Activated T-helper 1 cell treated with anti-CD3 and anti-CD28 coated beads, Interleukin-12 subunit alpha, Interleukin-12 subunit beta, Interleukin-2, Interleukin-4 antibody, amounts not matched to agents 30 ng/mL and 10 ng/mL and 1 ng/mL, durations not matched to agents 14 hours and 24 hours and 36 hours (primary cell): ENCODE measurements at regions not wholly inside any gene's neighbourhood (a gene's known extent, or its start where the extent isn't known, plus 50 kb on each side); places are given as distances from the start of the nearest gene placed in this dataset.

Experiments
- DNase-seq: peaks from one replicate; pipeline ENCODE4 v3.0.0; 2021; ENCODE audit warnings: low spot score
- H3K27ac Mint-ChIP-seq: one replicate; pipeline ENCODE4 v1.8.0; 2021; ENCODE audit warnings: mild to moderate bottlenecking, mixed read lengths
- H3K27me3 Mint-ChIP-seq: one replicate; pipeline ENCODE4 v1.8.0; 2022; ENCODE audit warnings: mild to moderate bottlenecking, moderate library complexity, mixed read lengths; ENCODE audit not compliant: insufficient read depth
- H3K36me3 Mint-ChIP-seq: one replicate; pipeline ENCODE4 v1.8.0; 2021; ENCODE audit warnings: low read depth, mixed read lengths
- H3K4me1 Mint-ChIP-seq: one replicate; pipeline ENCODE4 v1.8.0; 2021; ENCODE audit warnings: low read depth, mixed read lengths
- H3K4me3 Mint-ChIP-seq: one replicate; pipeline ENCODE4 v1.8.0; 2021; ENCODE audit warnings: mild to moderate bottlenecking, moderate library complexity, mixed read lengths
- H3K9me3 Mint-ChIP-seq: one replicate; pipeline ENCODE4 v1.8.0; 2021; ENCODE audit warnings: mixed read lengths
- intact Hi-C: fragments of 100-400 bp; cut with micrococcal nuclease; formaldehyde crosslinking; loops from one replicate; pipeline ENCODE4 v1.15.1; 2024

DNA sequence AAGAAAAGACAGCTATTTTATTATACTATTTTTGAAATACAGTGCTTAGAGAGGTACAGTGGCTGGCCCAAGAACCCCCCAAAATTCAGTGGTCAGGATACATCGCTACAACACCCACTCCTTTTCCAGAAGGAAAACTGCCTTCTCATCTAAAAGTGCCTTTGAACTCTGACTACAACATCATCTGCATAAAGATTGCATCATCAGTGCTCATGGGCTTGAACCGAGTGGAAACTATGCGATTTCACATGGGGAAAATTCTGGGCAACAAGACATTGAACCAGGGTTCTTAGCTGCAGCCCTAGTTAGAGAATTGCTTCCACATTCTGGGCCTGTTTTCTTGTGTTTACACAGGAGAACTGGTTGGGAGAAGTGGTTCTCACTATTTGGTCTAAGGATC, 294.6 kb upstream of the SLC14A2 start:
- H3K27me3 Mint-ChIP-seq = peaks cover 2% of the 10 kb centered on the region
- H3K36me3 Mint-ChIP-seq = no peaks in the 10 kb centered on the region
- DNase-seq = no peak
- intact Hi-C loops = no loop called here
- H3K9me3 Mint-ChIP-seq = no peaks in the 10 kb centered on the region
- no peak overlapping the region for H3K27ac Mint-ChIP-seq
- no peaks in the 10 kb centered on the region for H3K4me1 Mint-ChIP-seq
- H3K4me3 Mint-ChIP-seq = no peak overlapping the region

DNA sequence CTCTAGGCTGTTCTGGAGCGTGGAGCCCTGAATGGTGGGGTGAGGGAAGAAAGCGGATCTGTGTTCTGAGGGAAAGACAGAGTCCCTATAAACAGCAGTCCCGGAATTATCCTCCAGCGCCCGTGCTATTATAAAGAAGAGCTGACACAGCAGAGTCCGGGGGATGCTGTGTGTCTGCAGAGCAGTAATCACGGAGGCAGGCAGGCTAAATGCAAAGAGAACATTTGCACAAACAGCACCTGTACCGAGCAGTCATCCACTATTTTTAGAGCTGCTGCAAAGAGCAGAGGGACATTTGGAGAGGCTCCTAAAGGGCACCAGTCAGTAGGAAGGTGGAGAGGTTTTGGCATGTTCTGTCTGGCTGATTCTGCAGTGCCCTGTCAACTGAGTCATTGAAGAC, 293.8 kb upstream of the SLC14A2 start:
- Mint-ChIP-seq H3K36me3 (no peaks in the 10 kb centered on the region), H3K27me3 (peaks cover 2% of the 10 kb centered on the region), H3K9me3 (no peaks in the 10 kb centered on the region), H3K4me3 (no peak overlapping the region), H3K4me1 (no peaks in the 10 kb centered on the region), H3K27ac (no peak overlapping the region)
- intact Hi-C loops = no loop called here
- DNase-seq = no peak

DNA sequence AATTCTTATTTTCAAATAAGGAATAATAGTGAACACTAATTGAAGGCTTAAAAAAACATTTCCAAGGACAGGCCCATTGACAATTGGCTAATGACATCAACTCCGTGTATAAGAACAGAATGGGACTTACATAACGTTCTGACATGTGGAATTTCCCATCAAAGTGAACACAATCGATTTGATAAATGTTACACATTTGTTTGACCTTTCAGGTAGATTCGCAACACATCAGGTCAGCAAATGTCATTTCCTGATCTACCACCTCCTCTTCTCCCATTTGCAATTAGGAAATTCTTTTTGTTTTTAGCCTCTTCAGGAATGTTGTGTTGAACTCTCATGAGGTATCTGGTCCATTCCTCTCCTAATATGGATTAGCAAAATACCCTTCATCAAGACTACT, 292.9 kb upstream of the SLC14A2 start:
- intact Hi-C loops = no loop called here
- no peak for DNase-seq
- H3K27ac Mint-ChIP-seq = no peak overlapping the region
- H3K36me3 Mint-ChIP-seq = no peaks in the 10 kb centered on the region
- no peaks in the 10 kb centered on the region for H3K4me1 Mint-ChIP-seq
- H3K9me3 Mint-ChIP-seq = no peaks in the 10 kb centered on the region
- H3K4me3 Mint-ChIP-seq = no peak overlapping the region
- peaks cover 2% of the 10 kb centered on the region for H3K27me3 Mint-ChIP-seq

DNA sequence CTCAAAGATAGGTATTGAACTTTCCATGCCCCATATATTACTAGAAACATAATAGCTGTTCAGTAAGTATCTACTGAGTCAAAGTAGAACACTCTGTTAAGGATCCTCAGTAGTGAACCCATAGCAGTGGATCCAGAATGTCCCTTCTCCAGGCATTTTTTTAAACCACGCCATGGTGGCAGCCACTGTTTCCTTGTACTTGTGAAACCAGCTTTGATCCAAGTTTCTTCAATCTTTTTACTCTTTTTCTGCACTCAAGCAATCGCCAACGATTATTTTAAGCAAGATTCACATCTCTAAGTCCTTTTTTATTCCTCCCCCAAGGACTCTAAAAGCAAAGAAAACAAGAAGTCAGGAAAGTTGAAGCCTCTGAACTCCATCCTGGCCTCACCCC, 291.2 kb upstream of the SLC14A2 start:
- H3K4me3 Mint-ChIP-seq = no peak overlapping the region
- H3K27me3 Mint-ChIP-seq = peaks cover 2% of the 10 kb centered on the region
- no peak for DNase-seq
- no peaks in the 10 kb centered on the region for H3K9me3 Mint-ChIP-seq
- H3K27ac Mint-ChIP-seq = no peak overlapping the region
- intact Hi-C loops = no loop called here
- no peaks in the 10 kb centered on the region for H3K4me1 Mint-ChIP-seq
- no peaks in the 10 kb centered on the region for H3K36me3 Mint-ChIP-seq

DNA sequence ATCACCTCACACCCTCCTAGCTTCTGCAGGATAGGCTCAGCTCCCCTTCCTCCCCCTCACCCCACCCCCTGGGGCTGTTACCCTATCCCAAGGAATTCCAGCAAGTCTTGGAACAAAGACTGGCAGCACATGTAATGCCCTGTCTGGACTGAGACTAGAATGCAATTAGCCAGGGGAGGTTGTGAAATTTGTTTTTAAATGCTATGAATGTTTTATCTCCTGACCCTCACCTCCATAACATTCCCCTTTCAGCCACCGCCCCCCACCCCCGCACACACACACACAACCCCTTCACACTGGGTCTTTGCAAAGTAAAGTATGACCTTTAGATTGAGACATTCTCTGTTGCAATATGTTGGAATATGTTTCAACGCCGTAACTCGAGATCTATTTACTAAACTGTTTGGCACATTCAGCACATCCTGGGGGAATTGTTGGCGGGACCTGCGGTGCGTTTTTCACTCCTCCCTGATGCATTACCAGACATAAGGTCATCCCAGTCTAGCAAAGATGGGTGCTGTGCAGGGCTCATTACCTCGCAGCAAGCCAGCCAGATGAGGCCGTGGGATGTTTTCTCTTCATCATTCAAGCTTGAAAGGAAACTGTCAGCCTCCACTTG, 290.7 kb upstream of the SLC14A2 start:
- no peaks in the 10 kb centered on the region for H3K9me3 Mint-ChIP-seq
- H3K4me3 Mint-ChIP-seq = no peak overlapping the region
- no peak for DNase-seq
- intact Hi-C loops = no loop called here
- no peaks in the 10 kb centered on the region for H3K36me3 Mint-ChIP-seq
- H3K27ac Mint-ChIP-seq = no peak overlapping the region
- peaks cover 2% of the 10 kb centered on the region for H3K27me3 Mint-ChIP-seq
- no peaks in the 10 kb centered on the region for H3K4me1 Mint-ChIP-seq

DNA sequence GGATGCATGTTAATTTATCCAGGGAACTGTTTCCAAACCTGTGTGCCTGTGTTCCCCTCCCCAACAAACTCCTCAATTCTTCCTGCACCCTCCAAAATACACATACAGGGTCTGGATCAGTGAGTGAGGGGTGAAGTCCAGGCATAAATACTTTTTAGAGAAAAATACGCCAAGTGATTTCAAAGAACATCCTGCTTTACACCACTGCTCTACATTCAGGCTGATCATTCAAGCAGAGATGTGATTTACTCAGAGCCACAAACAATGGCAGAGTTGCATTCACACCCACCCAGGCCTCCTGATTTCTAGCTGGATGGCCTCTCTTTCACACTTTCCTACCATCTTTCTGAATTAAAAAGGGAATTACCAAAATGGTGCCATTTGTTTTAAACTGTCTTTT, 289.5 kb upstream of the SLC14A2 start:
- Mint-ChIP-seq H3K27me3 (peaks cover 4% of the 10 kb centered on the region), H3K9me3 (no peaks in the 10 kb centered on the region), H3K36me3 (no peaks in the 10 kb centered on the region), H3K4me3 (no peak overlapping the region), H3K27ac (no peak overlapping the region), H3K4me1 (no peaks in the 10 kb centered on the region)
- intact Hi-C loops = no loop called here
- no peak for DNase-seq

DNA sequence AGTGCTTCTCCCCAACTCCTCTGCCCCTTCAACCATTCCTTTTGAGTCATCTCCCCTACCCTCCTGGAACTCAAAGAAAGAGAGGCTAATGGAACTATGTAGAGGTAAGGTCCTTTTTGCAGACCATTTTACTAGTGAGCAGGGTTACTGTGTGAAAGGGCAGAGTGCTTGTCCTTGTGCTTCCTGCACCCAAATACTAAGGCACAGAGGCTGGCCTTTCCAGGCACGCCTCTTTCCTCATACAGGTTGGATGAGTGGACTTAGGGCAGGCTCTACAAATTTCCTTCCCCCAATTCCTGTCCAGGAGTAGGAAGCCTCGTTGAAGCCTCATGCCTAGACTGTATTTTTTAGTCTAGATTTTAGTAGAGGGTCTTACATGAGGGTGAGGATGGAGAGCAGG, 288.8 kb upstream of the SLC14A2 start:
- Mint-ChIP-seq H3K4me1 (no peaks in the 10 kb centered on the region), H3K36me3 (no peaks in the 10 kb centered on the region), H3K4me3 (no peak overlapping the region), H3K27me3 (peaks cover 4% of the 10 kb centered on the region), H3K27ac (no peak overlapping the region), H3K9me3 (no peaks in the 10 kb centered on the region)
- intact Hi-C loops = no loop called here
- no peak for DNase-seq

DNA sequence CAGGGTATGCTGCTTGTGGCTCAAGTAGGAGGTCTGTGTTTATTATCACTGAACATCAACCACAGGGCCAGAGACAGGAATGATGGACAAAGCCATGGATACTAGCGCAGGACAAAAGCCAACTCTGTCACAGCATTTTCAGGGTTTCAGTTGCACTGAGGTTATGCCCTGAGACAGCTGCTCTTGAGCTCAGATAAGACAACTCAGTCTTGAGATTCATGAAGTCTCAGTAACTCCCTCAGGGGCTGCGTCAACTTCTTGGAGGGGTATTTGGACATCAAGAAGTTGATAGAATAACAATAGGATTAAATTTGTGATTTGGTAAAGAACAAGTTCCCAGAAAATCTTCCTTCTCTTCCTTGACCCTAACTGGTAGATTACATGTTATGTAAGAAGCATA, 287.0 kb upstream of the SLC14A2 start:
- no peak overlapping the region for H3K4me3 Mint-ChIP-seq
- no peak for DNase-seq
- H3K27ac Mint-ChIP-seq = no peak overlapping the region
- no peaks in the 10 kb centered on the region for H3K36me3 Mint-ChIP-seq
- H3K27me3 Mint-ChIP-seq = peaks cover 7% of the 10 kb centered on the region
- no peaks in the 10 kb centered on the region for H3K9me3 Mint-ChIP-seq
- intact Hi-C loops = no loop called here
- H3K4me1 Mint-ChIP-seq = no peaks in the 10 kb centered on the region

DNA sequence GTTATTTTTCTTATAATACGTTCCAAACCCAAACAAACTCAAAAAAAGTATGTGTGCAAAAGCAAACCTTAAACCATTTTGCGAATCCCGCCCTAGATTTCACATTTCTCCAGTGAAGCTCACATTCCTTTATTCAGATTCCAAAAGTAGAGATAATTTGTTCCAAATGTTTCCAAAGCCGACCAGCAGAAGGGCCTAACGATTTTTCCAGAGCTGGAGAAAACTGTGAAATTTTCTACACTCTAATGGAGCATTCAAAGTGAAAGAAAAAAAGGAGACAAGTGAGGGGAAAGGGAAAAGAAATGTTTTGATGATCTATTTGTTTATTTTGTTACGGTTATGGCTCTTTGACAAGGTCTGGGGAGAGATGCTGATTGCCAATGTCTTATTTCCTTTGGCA, 286.5 kb upstream of the SLC14A2 start:
- Mint-ChIP-seq H3K36me3 (no peaks in the 10 kb centered on the region), H3K4me3 (no peak overlapping the region), H3K4me1 (no peaks in the 10 kb centered on the region), H3K9me3 (no peaks in the 10 kb centered on the region), H3K27ac (no peak overlapping the region), H3K27me3 (peaks cover 5% of the 10 kb centered on the region)
- no peak for DNase-seq
- intact Hi-C loops = no loop called here

DNA sequence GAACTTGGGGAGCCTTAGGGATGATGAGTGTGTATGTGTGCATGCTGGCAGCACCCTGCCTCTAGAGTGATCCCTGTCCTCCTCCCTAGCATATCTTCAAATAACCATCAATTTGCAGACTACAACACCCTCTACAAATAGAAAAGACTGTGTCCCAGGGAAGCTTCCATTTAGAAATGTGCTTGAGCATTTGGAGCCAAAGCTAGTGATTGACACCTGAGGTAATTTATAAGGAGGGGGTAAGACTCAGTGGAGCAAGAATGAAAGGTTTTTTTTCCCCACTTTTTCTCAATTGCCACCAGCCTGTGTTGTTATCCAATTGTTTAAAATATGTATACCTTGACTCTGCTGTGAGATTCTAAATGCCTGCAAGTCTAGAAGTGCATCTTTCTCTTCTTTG, 286.0 kb upstream of the SLC14A2 start:
- H3K9me3 Mint-ChIP-seq = no peaks in the 10 kb centered on the region
- no peaks in the 10 kb centered on the region for H3K4me1 Mint-ChIP-seq
- no peak overlapping the region for H3K27ac Mint-ChIP-seq
- H3K27me3 Mint-ChIP-seq = peaks cover 5% of the 10 kb centered on the region
- intact Hi-C loops = no loop called here
- DNase-seq = no peak
- no peak overlapping the region for H3K4me3 Mint-ChIP-seq
- no peaks in the 10 kb centered on the region for H3K36me3 Mint-ChIP-seq

DNA sequence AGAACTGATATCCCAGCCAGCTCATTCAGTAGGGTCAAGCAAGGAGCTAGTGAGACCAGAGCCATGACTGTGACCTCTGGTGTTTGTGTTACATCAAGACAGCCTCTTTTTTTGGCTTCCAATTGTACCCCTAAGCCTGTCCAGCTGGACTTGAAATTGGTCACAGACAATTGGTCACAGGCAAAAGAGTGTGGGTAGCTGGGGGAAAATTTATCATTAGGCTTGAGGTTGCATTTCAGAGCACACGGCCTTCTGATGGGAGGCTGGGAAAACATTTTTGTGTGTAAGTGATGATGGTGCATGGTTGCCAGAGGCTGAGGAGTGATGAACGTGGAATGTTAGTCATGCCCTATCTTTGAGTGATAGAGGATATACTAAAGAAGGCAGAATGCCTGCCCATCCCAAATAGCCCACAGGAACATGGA, 285.1 kb upstream of the SLC14A2 start:
- H3K36me3 Mint-ChIP-seq = no peaks in the 10 kb centered on the region
- no peak for DNase-seq
- H3K27me3 Mint-ChIP-seq = peaks cover 8% of the 10 kb centered on the region
- H3K27ac Mint-ChIP-seq = no peak overlapping the region
- no peak overlapping the region for H3K4me3 Mint-ChIP-seq
- intact Hi-C loops = no loop called here
- H3K4me1 Mint-ChIP-seq = no peaks in the 10 kb centered on the region
- H3K9me3 Mint-ChIP-seq = no peaks in the 10 kb centered on the region

DNA sequence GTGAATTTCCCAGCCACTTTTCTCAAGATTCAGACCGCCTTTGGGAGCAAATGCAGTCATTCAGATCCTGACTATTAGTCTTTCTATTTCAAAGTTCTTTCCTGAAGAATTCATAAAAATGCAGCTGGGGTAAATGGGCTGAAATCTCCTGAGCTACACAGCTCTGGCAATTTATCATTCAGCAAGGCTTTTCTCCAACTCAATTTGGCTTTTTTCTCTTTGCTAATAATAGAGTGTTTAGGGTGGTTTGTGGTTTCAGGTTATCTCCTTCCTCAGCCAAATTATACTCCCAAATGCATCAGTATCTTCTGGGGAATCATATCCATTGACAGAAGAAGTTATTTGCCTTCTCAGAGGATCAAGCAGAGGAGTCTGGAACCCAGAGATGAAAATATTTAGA, 282.4 kb upstream of the SLC14A2 start:
- Mint-ChIP-seq H3K27me3 (peaks cover 9% of the 10 kb centered on the region), H3K36me3 (no peaks in the 10 kb centered on the region), H3K4me1 (no peaks in the 10 kb centered on the region), H3K27ac (no peak overlapping the region), H3K9me3 (no peaks in the 10 kb centered on the region), H3K4me3 (no peak overlapping the region)
- DNase-seq = no peak
- intact Hi-C loops = no loop called here

DNA sequence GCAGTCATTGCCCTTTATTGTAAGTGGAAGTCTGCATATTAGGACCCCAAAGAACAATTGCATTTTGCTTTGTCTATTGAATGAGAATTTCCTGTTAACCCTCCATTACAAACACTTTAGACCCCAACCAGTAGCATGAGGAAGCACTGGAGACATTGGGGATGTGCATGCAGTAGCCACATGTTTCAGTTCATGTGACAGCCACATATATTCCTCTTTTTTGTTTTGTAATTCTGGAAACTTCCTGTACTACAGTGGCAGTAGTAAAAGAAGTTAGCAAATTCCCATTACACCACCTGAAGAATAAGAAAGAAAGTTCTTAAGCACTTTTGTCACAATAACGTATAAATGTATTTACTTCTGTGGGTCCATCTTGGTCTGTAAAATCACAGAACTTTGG, 281.1 kb upstream of the SLC14A2 start:
- intact Hi-C loops = no loop called here

DNA sequence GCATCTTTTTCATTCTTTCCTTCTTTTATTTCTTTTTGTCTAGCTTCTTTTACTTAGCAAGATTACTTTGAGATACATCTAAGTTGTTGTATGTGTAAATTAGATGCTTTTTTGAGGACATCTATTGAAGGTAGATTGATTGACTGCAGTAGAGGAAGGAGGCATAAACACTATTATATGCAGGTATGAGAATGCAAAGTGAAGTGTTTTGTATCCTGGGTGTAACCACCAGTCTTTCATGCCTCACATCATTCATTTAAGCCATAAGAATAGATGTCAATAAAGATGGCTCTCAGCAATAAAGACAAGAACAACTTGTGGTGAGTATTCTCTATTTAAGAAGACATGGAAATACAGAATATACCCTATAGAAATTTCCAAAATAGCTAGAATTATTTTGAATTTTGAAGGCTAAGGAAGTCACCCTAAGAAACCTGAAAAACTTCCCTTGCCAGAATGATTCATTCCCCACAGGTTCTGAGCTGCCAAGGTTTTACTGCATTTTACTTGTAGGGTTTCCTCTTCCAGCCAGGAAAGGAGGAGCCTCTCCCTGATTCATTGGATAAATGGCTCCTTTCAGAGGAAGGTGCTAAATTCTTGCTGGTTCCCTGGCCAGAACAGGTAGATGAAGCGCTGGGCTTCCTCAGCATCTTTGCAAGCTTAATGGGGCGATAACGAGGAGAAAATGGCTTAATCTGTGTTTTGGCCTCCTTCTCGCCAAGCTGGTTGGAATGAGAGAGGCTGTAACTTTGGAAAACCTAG, 279.8 kb upstream of the SLC14A2 start:
- Mint-ChIP-seq H3K9me3 (no peaks in the 10 kb centered on the region), H3K4me3 (no peak overlapping the region), H3K4me1 (no peaks in the 10 kb centered on the region), H3K36me3 (no peaks in the 10 kb centered on the region), H3K27ac (no peak overlapping the region), H3K27me3 (peaks cover 6% of the 10 kb centered on the region)
- no peak for DNase-seq
- intact Hi-C loops = no loop called here

More for the DNA sequence above, 281.1 kb upstream of the SLC14A2 start:
- H3K36me3 Mint-ChIP-seq = no peaks in the 10 kb centered on the region
- no peak overlapping the region for H3K4me3 Mint-ChIP-seq
- no peak overlapping the region for H3K27ac Mint-ChIP-seq
- DNase-seq = no peak
- no peaks in the 10 kb centered on the region for H3K4me1 Mint-ChIP-seq
- H3K9me3 Mint-ChIP-seq = no peaks in the 10 kb centered on the region
- peaks cover 9% of the 10 kb centered on the region for H3K27me3 Mint-ChIP-seq
